ENCODE measurements at regions not wholly inside any gene's neighbourhood (a gene's known extent, or its start where the extent isn't known, plus 50 kb on each side); places are given as distances from the start of the nearest gene placed in this dataset.

DNA sequence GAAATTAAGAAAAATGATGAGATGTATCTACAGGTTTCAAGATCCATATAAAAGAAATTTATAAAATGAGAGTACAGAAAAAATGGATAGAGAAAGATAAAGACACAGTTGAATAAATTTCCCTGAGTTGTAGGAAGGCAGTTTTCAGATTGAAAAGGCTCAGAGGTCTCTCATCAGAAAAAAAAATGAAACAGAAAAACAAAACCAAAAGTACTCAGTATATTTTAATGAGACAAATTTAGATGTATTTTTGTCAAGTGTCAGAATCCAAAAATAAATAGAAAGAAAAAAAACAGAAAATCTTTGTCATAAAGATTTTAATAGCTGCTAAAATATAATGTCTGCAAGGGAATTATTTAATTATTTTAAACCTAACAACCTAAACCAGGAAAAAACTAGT, 520.5 kb downstream of the KCNJ3 start:
- TF ChIP-seq, protein P1, sequence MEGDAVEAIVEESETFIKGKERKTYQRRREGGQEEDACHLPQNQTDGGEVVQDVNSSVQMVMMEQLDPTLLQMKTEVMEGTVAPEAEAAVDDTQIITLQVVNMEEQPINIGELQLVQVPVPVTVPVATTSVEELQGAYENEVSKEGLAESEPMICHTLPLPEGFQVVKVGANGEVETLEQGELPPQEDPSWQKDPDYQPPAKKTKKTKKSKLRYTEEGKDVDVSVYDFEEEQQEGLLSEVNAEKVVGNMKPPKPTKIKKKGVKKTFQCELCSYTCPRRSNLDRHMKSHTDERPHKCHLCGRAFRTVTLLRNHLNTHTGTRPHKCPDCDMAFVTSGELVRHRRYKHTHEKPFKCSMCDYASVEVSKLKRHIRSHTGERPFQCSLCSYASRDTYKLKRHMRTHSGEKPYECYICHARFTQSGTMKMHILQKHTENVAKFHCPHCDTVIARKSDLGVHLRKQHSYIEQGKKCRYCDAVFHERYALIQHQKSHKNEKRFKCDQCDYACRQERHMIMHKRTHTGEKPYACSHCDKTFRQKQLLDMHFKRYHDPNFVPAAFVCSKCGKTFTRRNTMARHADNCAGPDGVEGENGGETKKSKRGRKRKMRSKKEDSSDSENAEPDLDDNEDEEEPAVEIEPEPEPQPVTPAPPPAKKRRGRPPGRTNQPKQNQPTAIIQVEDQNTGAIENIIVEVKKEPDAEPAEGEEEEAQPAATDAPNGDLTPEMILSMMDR (conservative IDR thresholded peaks at IDR 0.05; ENCODE audit: low read length), result no peak
- TF ChIP-seq EZH2phosphoT487 (IDR thresholded peaks at IDR 0.05; ENCODE audit: borderline replicate concordance, low read depth, low read length), result no peak
